ENCODE measurements at regions not wholly inside any gene's neighbourhood (a gene's known extent, or its start where the extent isn't known, plus 50 kb on each side); places are given as distances from the start of the nearest gene placed in this dataset.

GRCh38 chr3:159846255-159846654 is 142.4 kb upstream of the IL12A start:
- Histone ChIP-seq H3K9me3 (ENCODE audit: control insufficient read depth, low read length) (no peaks in the 10 kb centered on the region), H3K36me3 (ENCODE audit: control insufficient read depth, insufficient read depth, low read length, severe bottlenecking) (no peaks in the 10 kb centered on the region), H3K4me3 (ENCODE audit: low read length) (no peak overlapping the region), H3K27me3 (replicated peaks; ENCODE audit: control insufficient read depth, insufficient read depth, low read length) (no peaks in the 10 kb centered on the region), H3K4me1 (ENCODE audit: control insufficient read depth, insufficient read depth, low read length) (peaks cover 1% of the 10 kb centered on the region), H3K9ac (ENCODE audit: low read length) (no peak overlapping the region)
- no peak for DNase-seq (ENCODE audit: low read depth)

GRCh38 chr3:159848348-159849118 is 140.1 kb upstream of the IL12A start:
- H3K27me3 ChIP-seq (replicated peaks; ENCODE audit: control insufficient read depth, insufficient read depth, low read length): no peaks in the 10 kb centered on the region
- no peak overlapping the region for H3K9ac ChIP-seq (ENCODE audit: low read length)
- peaks cover 15% of the 10 kb centered on the region for H3K4me1 ChIP-seq (ENCODE audit: control insufficient read depth, insufficient read depth, low read length)
- no peaks in the 10 kb centered on the region for H3K36me3 ChIP-seq (ENCODE audit: control insufficient read depth, insufficient read depth, low read length, severe bottlenecking)
- H3K9me3 ChIP-seq (ENCODE audit: control insufficient read depth, low read length): no peaks in the 10 kb centered on the region
- H3K4me3 ChIP-seq (ENCODE audit: low read length): no peak overlapping the region
- no peak for DNase-seq (ENCODE audit: low read depth)

DNA sequence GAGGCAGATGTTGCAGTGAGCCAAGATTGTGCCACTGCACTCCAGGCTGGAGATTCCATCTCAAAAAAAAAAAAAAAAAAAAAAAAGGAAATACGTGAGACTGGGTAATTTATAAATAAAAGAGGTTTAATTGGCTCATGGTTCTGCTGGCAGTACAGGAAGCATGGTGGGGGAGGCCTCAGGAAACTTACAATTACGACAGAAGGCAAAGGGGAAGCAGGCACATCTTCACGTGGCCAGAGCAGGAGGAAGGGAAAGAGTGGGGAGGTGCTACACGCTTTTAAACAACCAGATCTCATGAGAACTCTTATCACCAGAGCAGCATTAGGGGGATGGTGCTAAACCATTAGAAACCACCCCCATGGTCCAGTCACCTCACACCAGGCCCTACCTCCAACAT is 138.2 kb upstream of the IL12A start:
- H3K9me3 ChIP-seq (ENCODE audit: control insufficient read depth, low read length): no peaks in the 10 kb centered on the region
- no peak overlapping the region for H3K4me3 ChIP-seq (ENCODE audit: low read length)
- H3K27me3 ChIP-seq (replicated peaks; ENCODE audit: control insufficient read depth, insufficient read depth, low read length): no peaks in the 10 kb centered on the region
- no peak for DNase-seq (ENCODE audit: low read depth)
- no peak overlapping the region for H3K9ac ChIP-seq (ENCODE audit: low read length)
- H3K36me3 ChIP-seq (ENCODE audit: control insufficient read depth, insufficient read depth, low read length, severe bottlenecking): no peaks in the 10 kb centered on the region
- H3K4me1 ChIP-seq (ENCODE audit: control insufficient read depth, insufficient read depth, low read length): peaks cover 32% of the 10 kb centered on the region

DNA sequence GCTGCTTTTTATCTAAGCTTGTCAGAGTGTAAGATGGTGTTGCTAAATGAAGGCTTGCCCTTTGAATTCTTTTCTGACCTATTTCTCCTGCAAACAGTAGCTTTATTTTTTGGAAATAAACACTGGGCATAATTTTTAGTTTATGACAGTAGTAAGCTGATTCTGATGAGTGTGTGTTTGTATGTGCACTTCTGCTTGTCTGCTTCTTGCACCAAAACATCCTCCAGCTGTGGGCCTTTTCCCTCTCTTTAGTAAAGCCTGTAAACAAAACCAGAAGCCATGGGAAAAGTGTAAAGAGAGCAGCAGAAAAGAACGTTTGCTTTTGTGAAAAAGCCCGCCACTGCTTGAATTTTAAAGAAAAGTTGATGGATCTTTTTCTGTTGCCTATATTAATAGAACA is 136.4 kb upstream of the IL12A start:
- Histone ChIP-seq H3K4me1 (ENCODE audit: control insufficient read depth, insufficient read depth, low read length) (peaks cover 40% of the 10 kb centered on the region), H3K9ac (ENCODE audit: low read length) (peak overlapping the region; percentile 33), H3K9me3 (ENCODE audit: control insufficient read depth, low read length) (no peaks in the 10 kb centered on the region), H3K4me3 (ENCODE audit: low read length) (no peak overlapping the region), H3K27me3 (replicated peaks; ENCODE audit: control insufficient read depth, insufficient read depth, low read length) (no peaks in the 10 kb centered on the region), H3K36me3 (ENCODE audit: control insufficient read depth, insufficient read depth, low read length, severe bottlenecking) (no peaks in the 10 kb centered on the region)
- peak; percentile 15 for DNase-seq (ENCODE audit: low read depth)

GRCh38 chr3:159852821-159853505 is 135.7 kb upstream of the IL12A start:
- peak; percentile 67 for DNase-seq (ENCODE audit: low read depth)
- Histone ChIP-seq H3K4me1 (ENCODE audit: control insufficient read depth, insufficient read depth, low read length) (peaks cover 40% of the 10 kb centered on the region), H3K27me3 (replicated peaks; ENCODE audit: control insufficient read depth, insufficient read depth, low read length) (no peaks in the 10 kb centered on the region), H3K9ac (ENCODE audit: low read length) (peak overlapping the region; percentile 33), H3K36me3 (ENCODE audit: control insufficient read depth, insufficient read depth, low read length, severe bottlenecking) (no peaks in the 10 kb centered on the region), H3K9me3 (ENCODE audit: control insufficient read depth, low read length) (no peaks in the 10 kb centered on the region), H3K4me3 (ENCODE audit: low read length) (peak overlapping the region; percentile 47)

DNA sequence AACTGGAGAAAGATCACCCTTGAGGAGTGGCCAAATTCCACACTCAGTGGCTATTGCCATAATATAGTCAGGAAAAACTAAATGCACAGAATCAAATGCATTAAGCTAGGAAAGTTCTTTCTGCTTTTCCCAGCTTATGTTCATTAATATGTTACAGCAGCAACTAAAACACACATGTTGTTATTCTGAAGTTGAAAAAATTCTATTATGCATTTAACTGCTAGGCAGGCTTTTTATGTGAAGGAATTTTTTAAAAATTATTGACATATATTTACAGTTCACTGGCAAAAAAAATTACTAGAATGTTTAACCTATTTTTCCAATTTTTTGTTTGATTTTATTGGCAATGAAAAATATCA is 135.2 kb upstream of the IL12A start:
- peaks cover 40% of the 10 kb centered on the region for H3K4me1 ChIP-seq (ENCODE audit: control insufficient read depth, insufficient read depth, low read length)

DNA sequence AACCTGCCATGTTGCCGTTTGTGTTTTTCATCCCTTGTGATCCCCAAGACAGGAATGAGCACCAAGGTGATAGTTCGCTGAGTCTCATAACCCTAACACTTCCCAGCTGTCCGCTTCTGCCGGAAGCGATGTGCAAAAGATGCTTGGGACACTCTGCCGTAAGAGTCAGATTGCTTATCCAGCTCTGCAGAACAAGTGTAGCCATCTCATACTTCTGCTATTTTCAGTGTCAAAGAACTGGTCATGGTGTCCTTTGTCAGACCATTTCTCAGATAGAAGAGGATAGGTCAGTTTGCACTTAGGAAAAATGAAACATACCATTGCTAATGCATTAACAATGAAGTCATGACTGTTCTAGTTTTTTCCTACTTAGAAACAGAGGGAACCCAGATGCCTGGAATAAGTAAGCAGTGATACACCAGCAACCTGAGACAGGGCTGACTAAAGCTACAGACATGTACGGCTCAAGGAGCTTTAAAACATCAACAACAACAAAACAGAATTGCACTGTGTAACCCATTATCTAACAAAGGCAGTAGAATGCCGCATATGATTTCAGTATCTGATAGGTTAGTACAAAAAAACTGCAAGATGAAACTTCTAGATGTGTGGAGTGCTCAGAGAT is 134.0 kb upstream of the IL12A start:
- Histone ChIP-seq H3K4me3 (ENCODE audit: low read length) (no peak overlapping the region), H3K9ac (ENCODE audit: low read length) (no peak overlapping the region), H3K9me3 (ENCODE audit: control insufficient read depth, low read length) (no peaks in the 10 kb centered on the region), H3K27me3 (replicated peaks; ENCODE audit: control insufficient read depth, insufficient read depth, low read length) (no peaks in the 10 kb centered on the region), H3K4me1 (ENCODE audit: control insufficient read depth, insufficient read depth, low read length) (peaks cover 40% of the 10 kb centered on the region), H3K36me3 (ENCODE audit: control insufficient read depth, insufficient read depth, low read length, severe bottlenecking) (no peaks in the 10 kb centered on the region)
- peak; percentile 93 for DNase-seq (ENCODE audit: low read depth)

More for the DNA sequence above, 135.2 kb upstream of the IL12A start:
- Histone ChIP-seq H3K36me3 (ENCODE audit: control insufficient read depth, insufficient read depth, low read length, severe bottlenecking) (no peaks in the 10 kb centered on the region), H3K4me3 (ENCODE audit: low read length) (no peak overlapping the region), H3K9me3 (ENCODE audit: control insufficient read depth, low read length) (no peaks in the 10 kb centered on the region), H3K27me3 (replicated peaks; ENCODE audit: control insufficient read depth, insufficient read depth, low read length) (no peaks in the 10 kb centered on the region), H3K9ac (ENCODE audit: low read length) (no peak overlapping the region)
- DNase-seq (ENCODE audit: low read depth): no peak

DNA sequence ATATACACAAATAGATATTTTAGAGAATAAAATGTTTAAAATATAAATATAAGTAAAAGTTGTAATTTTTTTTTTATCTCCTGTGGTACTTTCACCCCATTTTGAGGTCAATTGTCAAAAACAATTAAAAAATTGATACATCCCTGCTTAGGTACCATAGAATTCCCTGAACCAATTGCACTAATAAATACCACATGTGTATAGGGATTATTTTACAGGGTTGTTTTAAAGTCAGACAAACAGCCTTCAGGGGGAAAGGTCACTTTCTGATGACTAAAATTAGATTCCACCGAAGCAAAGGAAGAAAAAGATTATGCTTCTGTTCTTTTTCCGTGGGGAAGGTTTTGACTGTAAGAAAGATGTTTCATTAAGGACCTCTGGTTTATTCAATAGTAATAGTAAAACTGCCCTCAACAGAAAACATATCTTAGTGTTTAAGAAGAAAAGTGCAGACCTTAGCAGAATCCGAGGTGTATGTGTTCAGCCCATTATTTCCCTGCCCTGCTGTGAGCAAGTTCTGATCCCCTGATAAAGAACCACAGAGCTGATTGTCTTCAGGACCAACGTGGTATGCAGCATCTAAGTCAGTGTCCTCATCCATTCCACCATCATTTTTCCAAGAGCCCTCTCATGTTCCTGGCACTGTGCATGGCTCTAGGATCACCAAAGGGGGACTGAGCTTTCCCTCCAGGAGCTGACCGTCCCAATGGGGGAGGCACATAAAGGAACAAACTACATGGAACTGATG is 132.9 kb upstream of the IL12A start:
- no peak overlapping the region for H3K9ac ChIP-seq (ENCODE audit: low read length)
- no peak overlapping the region for H3K4me3 ChIP-seq (ENCODE audit: low read length)
- no peaks in the 10 kb centered on the region for H3K9me3 ChIP-seq (ENCODE audit: control insufficient read depth, low read length)
- no peaks in the 10 kb centered on the region for H3K27me3 ChIP-seq (replicated peaks; ENCODE audit: control insufficient read depth, insufficient read depth, low read length)
- no peaks in the 10 kb centered on the region for H3K36me3 ChIP-seq (ENCODE audit: control insufficient read depth, insufficient read depth, low read length, severe bottlenecking)
- DNase-seq (ENCODE audit: low read depth): peak; percentile 42
- H3K4me1 ChIP-seq (ENCODE audit: control insufficient read depth, insufficient read depth, low read length): peaks cover 40% of the 10 kb centered on the region

DNA sequence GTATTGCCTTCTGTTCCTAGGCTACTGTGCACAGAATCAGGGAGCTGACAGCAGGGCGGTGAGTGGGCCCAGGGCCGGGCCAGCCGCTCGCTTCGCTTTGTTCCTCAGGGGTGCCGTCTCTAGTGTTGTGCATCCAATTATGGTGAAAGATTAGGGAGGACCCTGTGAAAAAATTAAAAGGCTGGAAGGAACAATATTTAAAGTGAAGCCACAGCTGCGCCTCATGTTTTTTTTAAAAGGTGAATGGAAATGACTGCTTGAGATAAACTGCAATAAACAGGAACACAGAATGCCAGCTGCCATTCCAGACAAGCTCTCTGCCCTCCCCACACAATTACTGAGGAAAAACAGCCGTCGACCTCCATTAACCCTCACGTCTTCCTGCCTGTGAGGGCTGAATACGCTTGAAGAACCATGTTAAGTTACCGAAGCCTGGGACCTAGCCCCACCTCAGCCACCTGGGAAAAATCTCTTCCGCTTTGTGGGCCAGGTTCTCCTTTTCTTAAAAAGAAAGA is 132.0 kb upstream of the IL12A start:
- H3K27me3 ChIP-seq (replicated peaks; ENCODE audit: control insufficient read depth, insufficient read depth, low read length): no peaks in the 10 kb centered on the region
- H3K9me3 ChIP-seq (ENCODE audit: control insufficient read depth, low read length): no peaks in the 10 kb centered on the region
- no peak overlapping the region for H3K9ac ChIP-seq (ENCODE audit: low read length)
- no peak overlapping the region for H3K4me3 ChIP-seq (ENCODE audit: low read length)
- no peaks in the 10 kb centered on the region for H3K36me3 ChIP-seq (ENCODE audit: control insufficient read depth, insufficient read depth, low read length, severe bottlenecking)
- peaks cover 40% of the 10 kb centered on the region for H3K4me1 ChIP-seq (ENCODE audit: control insufficient read depth, insufficient read depth, low read length)
- DNase-seq (ENCODE audit: low read depth): no peak

DNA sequence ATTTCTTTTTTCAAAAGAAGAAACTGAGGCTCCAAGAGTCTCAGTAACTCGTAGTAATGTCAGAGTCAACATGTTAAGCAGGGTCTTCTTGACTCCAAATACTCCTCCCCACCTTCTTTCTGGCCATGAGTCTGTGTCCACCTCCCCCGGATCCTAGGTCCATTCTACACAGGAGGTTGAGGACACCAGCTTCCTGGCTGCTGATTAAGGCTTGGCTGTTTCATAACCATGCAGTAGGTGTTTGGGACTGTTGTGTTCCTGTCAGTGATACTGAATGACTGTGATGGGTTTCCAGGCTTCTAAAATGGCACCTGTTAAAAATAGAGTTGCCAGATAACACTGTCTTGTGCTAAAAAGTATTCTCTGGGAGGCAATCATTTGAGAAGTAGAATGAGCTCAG is 130.8 kb upstream of the IL12A start:
- Histone ChIP-seq H3K4me1 (ENCODE audit: control insufficient read depth, insufficient read depth, low read length) (peaks cover 31% of the 10 kb centered on the region), H3K9ac (ENCODE audit: low read length) (no peak overlapping the region), H3K36me3 (ENCODE audit: control insufficient read depth, insufficient read depth, low read length, severe bottlenecking) (no peaks in the 10 kb centered on the region), H3K9me3 (ENCODE audit: control insufficient read depth, low read length) (no peaks in the 10 kb centered on the region), H3K4me3 (ENCODE audit: low read length) (no peak overlapping the region), H3K27me3 (replicated peaks; ENCODE audit: control insufficient read depth, insufficient read depth, low read length) (no peaks in the 10 kb centered on the region)
- DNase-seq (ENCODE audit: low read depth): no peak

- Histone ChIP-seq H3K9me3 (ENCODE audit: control insufficient read depth, low read length) (no peaks in the 10 kb centered on the region), H3K27me3 (replicated peaks; ENCODE audit: control insufficient read depth, insufficient read depth, low read length) (no peaks in the 10 kb centered on the region), H3K9ac (ENCODE audit: low read length) (no peak overlapping the region), H3K4me3 (ENCODE audit: low read length) (no peak overlapping the region), H3K36me3 (ENCODE audit: control insufficient read depth, insufficient read depth, low read length, severe bottlenecking) (no peaks in the 10 kb centered on the region), H3K4me1 (ENCODE audit: control insufficient read depth, insufficient read depth, low read length) (peaks cover 25% of the 10 kb centered on the region)
- no peak for DNase-seq (ENCODE audit: low read depth)
Measured at GRCh38 chr3:159858650-159859049, 130.0 kb upstream of the IL12A start.

Measured in adipocyte (in vitro differentiated cells).